ENCODE measurements at regions not wholly inside any gene's neighbourhood (a gene's known extent, or its start where the extent isn't known, plus 50 kb on each side); places are given as distances from the start of the nearest gene placed in this dataset.

DNA sequence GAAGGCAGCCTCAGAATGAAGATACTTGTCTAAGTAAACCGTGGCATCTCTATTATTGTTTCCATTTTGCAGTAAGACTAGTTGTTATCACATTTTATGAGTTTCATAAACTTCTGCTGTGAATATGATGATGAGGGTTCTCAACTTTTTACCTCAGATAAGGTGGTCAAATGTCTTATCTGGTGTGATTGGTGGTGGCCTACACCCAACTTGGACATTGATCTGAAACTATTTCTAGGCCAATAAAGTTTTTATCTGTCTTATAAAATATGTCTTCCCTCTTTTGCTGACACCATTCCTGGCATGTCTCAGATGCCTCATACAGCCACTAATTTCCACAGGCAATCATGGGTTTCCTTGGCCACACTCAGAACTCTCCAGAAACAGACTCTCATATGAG, 480.3 kb upstream of the NR3C2 start:
- TF ChIP-seq, protein P1, sequence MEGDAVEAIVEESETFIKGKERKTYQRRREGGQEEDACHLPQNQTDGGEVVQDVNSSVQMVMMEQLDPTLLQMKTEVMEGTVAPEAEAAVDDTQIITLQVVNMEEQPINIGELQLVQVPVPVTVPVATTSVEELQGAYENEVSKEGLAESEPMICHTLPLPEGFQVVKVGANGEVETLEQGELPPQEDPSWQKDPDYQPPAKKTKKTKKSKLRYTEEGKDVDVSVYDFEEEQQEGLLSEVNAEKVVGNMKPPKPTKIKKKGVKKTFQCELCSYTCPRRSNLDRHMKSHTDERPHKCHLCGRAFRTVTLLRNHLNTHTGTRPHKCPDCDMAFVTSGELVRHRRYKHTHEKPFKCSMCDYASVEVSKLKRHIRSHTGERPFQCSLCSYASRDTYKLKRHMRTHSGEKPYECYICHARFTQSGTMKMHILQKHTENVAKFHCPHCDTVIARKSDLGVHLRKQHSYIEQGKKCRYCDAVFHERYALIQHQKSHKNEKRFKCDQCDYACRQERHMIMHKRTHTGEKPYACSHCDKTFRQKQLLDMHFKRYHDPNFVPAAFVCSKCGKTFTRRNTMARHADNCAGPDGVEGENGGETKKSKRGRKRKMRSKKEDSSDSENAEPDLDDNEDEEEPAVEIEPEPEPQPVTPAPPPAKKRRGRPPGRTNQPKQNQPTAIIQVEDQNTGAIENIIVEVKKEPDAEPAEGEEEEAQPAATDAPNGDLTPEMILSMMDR (IDR thresholded peaks at IDR 0.05; ENCODE audit: borderline replicate concordance, extremely low read depth, low read length, poor library complexity, severe bottlenecking), result no peak
- TF ChIP-seq EZH2 (IDR thresholded peaks at IDR 0.05; ENCODE audit: borderline replicate concordance, low read depth, low read length, severe bottlenecking), result no peak
